ENCODE measurements at regions not wholly inside any gene's neighbourhood (a gene's known extent, or its start where the extent isn't known, plus 50 kb on each side); places are given as distances from the start of the nearest gene placed in this dataset.
A peak's percentile ranks its signal among the peaks of the same experiment; 100 is the strongest.

DNA sequence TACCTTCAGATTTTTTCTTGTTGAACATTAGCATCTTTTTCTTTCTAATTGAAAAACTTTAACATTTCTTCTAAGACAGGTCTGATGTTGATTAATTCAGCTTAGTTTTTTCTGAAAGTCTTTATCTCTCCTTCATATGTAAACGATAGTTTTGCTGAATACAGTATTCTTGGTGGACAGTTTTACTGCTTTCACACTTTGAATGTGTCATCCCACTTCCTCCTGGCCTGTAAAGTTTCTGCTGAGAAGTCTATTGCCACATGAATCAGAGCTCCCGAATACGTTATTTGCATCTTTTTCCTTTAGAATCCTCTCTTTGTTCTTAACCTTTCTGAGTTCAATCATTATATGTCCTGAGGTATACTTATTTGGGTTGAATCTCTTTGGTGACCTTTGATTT is 344.2 kb downstream of the OLFM3 start:
- DNase-seq (ENCODE audit: low read depth in 1 of 2, low spot score in 1 of 2) (no peak), FAIRE-seq (no peak), ATAC-seq (no peak)
- no peak for TF ChIP-seq SREBF2 (IDR thresholded peaks at IDR 0.05)
- no peak for TF ChIP-seq RCOR1 (IDR thresholded peaks at IDR 0.05; ENCODE audit: low read depth, low read length)
- no peak for TF ChIP-seq POLR2AphosphoS2 (conservative IDR thresholded peaks at IDR 0.05; ENCODE audit: low read length)
- no peak for TF ChIP-seq JUN (IDR thresholded peaks at IDR 0.05)
- no peak for TF ChIP-seq CBX2 (IDR thresholded peaks at IDR 0.05; ENCODE audit: borderline replicate concordance, low read depth)
- TF ChIP-seq RNF2 (IDR thresholded peaks at IDR 0.05; ENCODE audit: borderline replicate concordance, low read depth) = no peak
- no peak for TF ChIP-seq PHF8 (IDR thresholded peaks at IDR 0.05; ENCODE audit: borderline replicate concordance, low read depth)
- TF ChIP-seq MAZ (IDR thresholded peaks at IDR 0.05; ENCODE audit: borderline replicate concordance, low read depth, low read length) = no peak
- TF ChIP-seq ZC3H11A (IDR thresholded peaks at IDR 0.05) = no peak
- TF ChIP-seq, protein P1, sequence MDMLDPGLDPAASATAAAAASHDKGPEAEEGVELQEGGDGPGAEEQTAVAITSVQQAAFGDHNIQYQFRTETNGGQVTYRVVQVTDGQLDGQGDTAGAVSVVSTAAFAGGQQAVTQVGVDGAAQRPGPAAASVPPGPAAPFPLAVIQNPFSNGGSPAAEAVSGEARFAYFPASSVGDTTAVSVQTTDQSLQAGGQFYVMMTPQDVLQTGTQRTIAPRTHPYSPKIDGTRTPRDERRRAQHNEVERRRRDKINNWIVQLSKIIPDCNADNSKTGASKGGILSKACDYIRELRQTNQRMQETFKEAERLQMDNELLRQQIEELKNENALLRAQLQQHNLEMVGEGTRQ (IDR thresholded peaks at IDR 0.05) = no peak
- no peak for TF ChIP-seq RFX5 (IDR thresholded peaks at IDR 0.05)
- no peak for TF ChIP-seq CBX8 (IDR thresholded peaks at IDR 0.05)
- no peak for TF ChIP-seq CHD2 (IDR thresholded peaks at IDR 0.05; ENCODE audit: low read length, partially characterized antibody)
- no peak for TF ChIP-seq ZFP36 (IDR thresholded peaks at IDR 0.05; ENCODE audit: borderline replicate concordance, partially characterized antibody)
- no peak for TF ChIP-seq ESRRA (IDR thresholded peaks at IDR 0.05; ENCODE audit: borderline replicate concordance, low read length)
- TF ChIP-seq, protein P2, sequence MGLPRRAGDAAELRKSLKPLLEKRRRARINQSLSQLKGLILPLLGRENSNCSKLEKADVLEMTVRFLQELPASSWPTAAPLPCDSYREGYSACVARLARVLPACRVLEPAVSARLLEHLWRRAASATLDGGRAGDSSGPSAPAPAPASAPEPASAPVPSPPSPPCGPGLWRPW (IDR thresholded peaks at IDR 0.05) = no peak
- no peak overlapping the region for H3K4me2 ChIP-seq
- H3K27ac ChIP-seq = no peak overlapping the region
- no peaks in the 10 kb centered on the region for H3K9me3 ChIP-seq
- H3K4me3 ChIP-seq = no peak overlapping the region
- H3K4me1 ChIP-seq = no peaks in the 10 kb centered on the region
- 24% methylated on average over 3 of the region's 3 CpGs for WGBS (ENCODE audit: missing lambda C conversion rate)
- POLR2A ChIA-PET = no interaction called here
- CTCF ChIA-PET = interaction anchor here (1.2 kb wide), 1 partner anchor 97 kb away, joined by 3 read pairs; no protein-coding TSS in a partner anchor

DNA sequence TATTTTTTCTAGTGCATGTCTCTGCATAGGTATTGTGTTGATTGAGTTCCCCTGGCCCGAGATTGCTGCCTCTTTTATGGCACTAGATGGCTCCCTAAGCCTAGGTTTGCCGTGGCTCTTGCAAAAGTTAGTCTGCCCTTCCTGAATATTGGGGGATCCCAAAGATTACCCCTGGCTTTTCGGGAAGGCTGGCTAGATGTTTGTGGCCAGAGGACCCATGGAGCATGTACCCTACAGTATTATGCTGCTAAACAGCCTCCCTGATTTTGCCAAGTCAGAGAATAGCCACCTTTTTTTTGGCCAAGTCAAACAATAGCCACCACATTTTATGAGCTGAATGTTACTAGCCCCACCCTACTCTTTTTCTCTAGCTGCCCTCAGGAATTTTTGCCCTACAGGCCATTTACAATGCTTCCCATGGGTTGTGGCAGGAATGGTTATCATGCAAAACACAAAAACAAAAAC is 343.2 kb downstream of the OLFM3 start:
- ATAC-seq (no peak), FAIRE-seq (no peak), DNase-seq (ENCODE audit: low read depth in 1 of 2, low spot score in 1 of 2) (peak in 1 of 2 experiments; percentile 13)
- no peak for TF ChIP-seq KDM5A (IDR thresholded peaks at IDR 0.05)
- TF ChIP-seq RAD21 (conservative IDR thresholded peaks at IDR 0.05 in 1 of 2, IDR thresholded peaks at IDR 0.05 in 1 of 2) = 0 out of 5 replicates have a peak, but pooled peaks of 1 of the 2 experiments have one; percentile 5
- CTCF ChIA-PET = no interaction called here
- WGBS (ENCODE audit: missing lambda C conversion rate) = 0% methylated on average over 1 of the region's 3 CpGs
- no peak overlapping the region for H3K4me2 ChIP-seq
- POLR2A ChIA-PET = no interaction called here
- H3K4me3 ChIP-seq = no peak overlapping the region
- H3K9me3 ChIP-seq = no peaks in the 10 kb centered on the region
- no peaks in the 10 kb centered on the region for H3K4me1 ChIP-seq
- H3K27ac ChIP-seq = no peak overlapping the region

DNA sequence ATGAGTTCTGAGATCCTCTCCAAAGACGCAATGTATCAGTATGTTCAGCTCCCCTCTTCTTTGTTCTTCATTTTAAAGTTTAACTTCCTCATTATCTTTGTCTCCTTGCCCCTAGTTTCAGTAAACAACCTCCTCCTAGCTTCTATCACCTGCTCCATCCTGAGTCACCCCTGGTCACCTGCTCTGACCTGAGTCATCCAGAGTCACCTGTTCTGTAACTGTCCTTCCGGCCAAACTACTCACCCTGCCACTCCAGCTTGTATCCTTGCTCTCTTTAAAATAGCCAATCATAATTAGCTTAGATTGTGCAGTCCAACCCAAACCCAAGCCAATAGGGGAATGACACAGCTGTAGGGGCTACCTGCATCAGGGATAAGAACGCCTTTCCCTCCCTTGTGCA is 332.0 kb downstream of the OLFM3 start:
- no peaks in the 10 kb centered on the region for H3K9me3 ChIP-seq
- WGBS (ENCODE audit: missing lambda C conversion rate) = 8% methylated on average over 3 of the region's 3 CpGs
- H3K4me3 ChIP-seq = no peak overlapping the region
- ATAC-seq (no peak), DNase-seq (ENCODE audit: low read depth in 1 of 2, low spot score in 1 of 2) (no peak), FAIRE-seq (no peak)
- POLR2A ChIA-PET = no interaction called here
- H3K4me1 ChIP-seq = no peaks in the 10 kb centered on the region
- H3K27ac ChIP-seq = no peak overlapping the region
- CTCF ChIA-PET = no interaction called here
- no peak for TF ChIP-seq CBX8 (IDR thresholded peaks at IDR 0.05)
- no peak for TF ChIP-seq ZFP36 (IDR thresholded peaks at IDR 0.05; ENCODE audit: borderline replicate concordance, partially characterized antibody)
- TF ChIP-seq FOXS1 (CRISPR knock-in tag; IDR thresholded peaks at IDR 0.05) = no peak
- no peak for TF ChIP-seq TFCP2L1 (CRISPR knock-in tag; IDR thresholded peaks at IDR 0.05)
- TF ChIP-seq RFX5 (IDR thresholded peaks at IDR 0.05) = no peak
- H3K4me2 ChIP-seq = no peak overlapping the region

DNA sequence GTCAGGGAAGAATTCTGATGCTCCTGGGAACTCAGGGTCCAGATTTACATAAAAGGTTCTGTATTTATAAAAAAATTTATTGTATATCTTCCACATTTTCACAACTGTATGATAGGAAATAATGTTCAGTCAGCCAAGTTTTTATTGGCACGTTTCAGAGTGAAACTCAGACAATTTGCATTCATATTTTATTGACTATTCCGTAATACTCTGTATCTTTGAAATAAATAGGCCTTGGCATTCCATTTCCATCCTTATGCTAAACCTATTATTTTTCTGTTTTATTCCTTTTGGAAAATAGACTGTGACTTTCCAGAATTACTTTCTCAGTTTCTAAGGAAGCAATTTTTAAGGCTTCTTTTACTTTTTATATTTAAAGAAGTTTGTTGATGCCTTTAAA is 329.0 kb downstream of the OLFM3 start:
- DNase-seq (ENCODE audit: low read depth in 1 of 2, low spot score in 1 of 2) (no peak), FAIRE-seq (no peak), ATAC-seq (no peak)
- no peak overlapping the region for H3K27ac ChIP-seq
- H3K4me2 ChIP-seq = no peak overlapping the region
- H3K4me3 ChIP-seq = no peak overlapping the region
- TF ChIP-seq CBX2 (IDR thresholded peaks at IDR 0.05; ENCODE audit: borderline replicate concordance, low read depth) (no peak), RCOR1 (IDR thresholded peaks at IDR 0.05; ENCODE audit: low read depth, low read length) (no peak), KDM1A (IDR thresholded peaks at IDR 0.05; ENCODE audit: low read depth) (no peak), CHD4 (IDR thresholded peaks at IDR 0.05; ENCODE audit: borderline replicate concordance) (no peak), FOXS1 (CRISPR knock-in tag; IDR thresholded peaks at IDR 0.05) (no peak), HOXB5 (CRISPR knock-in tag; IDR thresholded peaks at IDR 0.05) (no peak), RFX5 (IDR thresholded peaks at IDR 0.05) (no peak)
- H3K4me1 ChIP-seq = no peaks in the 10 kb centered on the region
- no peaks in the 10 kb centered on the region for H3K9me3 ChIP-seq
- CTCF ChIA-PET = no interaction called here
- POLR2A ChIA-PET = no interaction called here
- WGBS (ENCODE audit: missing lambda C conversion rate) = 2% methylated on average over 2 of the region's 2 CpGs

Data from A549 (cell line).